CD4-positive, alpha-beta T cell (primary cell): ENCODE measurements at regions not wholly inside any gene's neighbourhood (a gene's known extent, or its start where the extent isn't known, plus 50 kb on each side); places are given as distances from the start of the nearest gene placed in this dataset.

Experiments
- ATAC-seq: fragments of 200-7000 bp; cut with Tn5 transposase; one replicate; pipeline ENCODE4 v1.10.0; 2022; ENCODE audit warnings: mild to moderate bottlenecking; ENCODE audit not compliant: poor library complexity
- CTCF ChIA-PET: fragments of 350-600 bp; sonication (Branson Sonifier 250); formaldehyde crosslinking; loops from one replicate; lab custom pipeline; 2021; ENCODE audit warnings: antibody characterized with exemption, inconsistent platforms; lab: Charles Lee
- POLR2A ChIA-PET: fragments of 350-600 bp; sonication (Branson Sonifier 250); formaldehyde crosslinking; loops from one replicate; lab custom pipeline; 2021; ENCODE audit warnings: antibody characterized with exemption, inconsistent platforms; lab: Charles Lee
- DNase-seq, 14 experiments: peaks; one replicate each; pipeline ENCODE4 v3.0.0-alpha.2; 2013 to 2020; ENCODE audit warnings: mixed read lengths in 2 of 14
- H3K27ac ChIP-seq, 2 donors: one replicate each; pipeline versions ENCODE4 v1.5.1 to v1.7.0; 2013; ENCODE audit warnings: low read length in 2 of 2, low read depth in 1 of 2, mild to moderate bottlenecking in 1 of 2
- H3K27me3 ChIP-seq, 2 experiments: 1 replicate in 1 of 2; 2 replicates in 1 of 2; pipeline versions ENCODE4 v1.6.1 to v1.7.0; 2013; ENCODE audit warnings: low read length in 2 of 2, control low read depth in 1 of 2, mild to moderate bottlenecking in 1 of 2, moderate library complexity in 1 of 2; ENCODE audit not compliant: insufficient read depth in 2 of 2, control insufficient read depth in 1 of 2
- H3K36me3 ChIP-seq: one replicate; pipeline ENCODE4 v1.6.1; 2013; ENCODE audit warnings: low read length, control low read depth; ENCODE audit not compliant: insufficient read depth
- H3K4me1 ChIP-seq: one replicate; pipeline ENCODE4 v1.6.1; 2013; ENCODE audit warnings: low read length, control low read depth; ENCODE audit not compliant: insufficient read depth
- H3K4me3 ChIP-seq: one replicate; pipeline ENCODE4 v1.5.1; 2013; ENCODE audit warnings: mild to moderate bottlenecking, low read length, moderate library complexity
- H3K9me3 ChIP-seq, 2 experiments: 1 replicate in 1 of 2; 2 replicates in 1 of 2; pipeline versions ENCODE4 v1.6.1 to v1.7.0; 2013; ENCODE audit warnings: low read length in 2 of 2, mild to moderate bottlenecking in 2 of 2, control low read depth in 1 of 2, moderate library complexity in 1 of 2; ENCODE audit not compliant: control insufficient read depth in 1 of 2, insufficient read depth in 1 of 2
- H3K27ac Mint-ChIP-seq: one replicate; pipeline ENCODE4 v1.8.0; 2020; ENCODE audit warnings: mixed read lengths
- H3K27me3 Mint-ChIP-seq: one replicate; pipeline ENCODE4 v1.8.0; 2021; ENCODE audit warnings: mixed read lengths
- H3K36me3 Mint-ChIP-seq: one replicate; pipeline ENCODE4 v1.8.0; 2021; ENCODE audit warnings: low read depth, mixed read lengths
- H3K4me1 Mint-ChIP-seq: one replicate; pipeline ENCODE4 v1.8.0; 2021; ENCODE audit warnings: low read depth, mixed read lengths
- H3K4me3 Mint-ChIP-seq: one replicate; pipeline ENCODE4 v1.8.0; 2020; ENCODE audit warnings: mild to moderate bottlenecking, mixed read lengths
- H3K9me3 Mint-ChIP-seq: one replicate; pipeline ENCODE4 v1.8.0; 2020; ENCODE audit warnings: mixed read lengths
- intact Hi-C, 2 experiments: fragments of 100-400 bp; cut with DNase I in 1 of 2; cut with micrococcal nuclease in 1 of 2; formaldehyde crosslinking; loops; one replicate each; pipeline versions ENCODE4 v1.15.1 to v1.9.0; 2023 to 2025; cut with DNase I, micrococcal nuclease
- TF ChIP-seq, protein P1 (sequence below): fragments of 200-600 bp; IDR thresholded peaks from one replicate; pipeline ENCODE4 v1.8.0; 2022; ENCODE audit warnings: antibody characterized with exemption, mild to moderate bottlenecking

DNA sequence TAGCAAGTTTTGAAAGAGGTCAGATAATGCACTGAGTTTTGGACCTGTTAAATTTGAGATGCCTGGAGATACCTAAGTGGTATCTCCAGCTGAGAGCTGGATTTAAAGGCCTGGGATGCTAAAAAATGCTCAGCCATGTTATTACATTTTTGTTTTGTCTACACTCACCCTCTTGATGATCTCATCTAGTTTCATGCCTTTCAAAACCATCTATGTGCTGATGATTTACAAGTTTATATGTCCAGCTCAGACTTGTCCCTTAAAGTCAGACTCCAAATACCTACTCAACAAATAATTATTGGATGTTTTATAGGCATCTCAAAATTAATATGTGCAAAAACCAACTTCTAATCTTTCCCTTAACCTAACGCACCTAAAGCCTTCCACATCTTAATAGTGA lies 103.6 kb upstream of the OR9G4 start:
- H3K36me3 Mint-ChIP-seq = no peaks in the 10 kb centered on the region
- no peaks in the 10 kb centered on the region for H3K27me3 Mint-ChIP-seq
- H3K4me3 Mint-ChIP-seq = no peak overlapping the region
- H3K4me3 ChIP-seq = no peak overlapping the region
- no peak overlapping the region for H3K27ac Mint-ChIP-seq
- H3K9me3 Mint-ChIP-seq = peaks cover 2% of the 10 kb centered on the region
- H3K36me3 ChIP-seq = no peaks in the 10 kb centered on the region
- H3K27me3 ChIP-seq = no peaks in the 10 kb centered on the region
- no peaks in the 10 kb centered on the region for H3K4me1 ChIP-seq
- intact Hi-C loops = no loop called here
- ChIA-PET POLR2A (no interaction called here), CTCF (no interaction called here)
- no peak for DNase-seq
- H3K4me1 Mint-ChIP-seq = no peaks in the 10 kb centered on the region
- TF ChIP-seq, protein P1, sequence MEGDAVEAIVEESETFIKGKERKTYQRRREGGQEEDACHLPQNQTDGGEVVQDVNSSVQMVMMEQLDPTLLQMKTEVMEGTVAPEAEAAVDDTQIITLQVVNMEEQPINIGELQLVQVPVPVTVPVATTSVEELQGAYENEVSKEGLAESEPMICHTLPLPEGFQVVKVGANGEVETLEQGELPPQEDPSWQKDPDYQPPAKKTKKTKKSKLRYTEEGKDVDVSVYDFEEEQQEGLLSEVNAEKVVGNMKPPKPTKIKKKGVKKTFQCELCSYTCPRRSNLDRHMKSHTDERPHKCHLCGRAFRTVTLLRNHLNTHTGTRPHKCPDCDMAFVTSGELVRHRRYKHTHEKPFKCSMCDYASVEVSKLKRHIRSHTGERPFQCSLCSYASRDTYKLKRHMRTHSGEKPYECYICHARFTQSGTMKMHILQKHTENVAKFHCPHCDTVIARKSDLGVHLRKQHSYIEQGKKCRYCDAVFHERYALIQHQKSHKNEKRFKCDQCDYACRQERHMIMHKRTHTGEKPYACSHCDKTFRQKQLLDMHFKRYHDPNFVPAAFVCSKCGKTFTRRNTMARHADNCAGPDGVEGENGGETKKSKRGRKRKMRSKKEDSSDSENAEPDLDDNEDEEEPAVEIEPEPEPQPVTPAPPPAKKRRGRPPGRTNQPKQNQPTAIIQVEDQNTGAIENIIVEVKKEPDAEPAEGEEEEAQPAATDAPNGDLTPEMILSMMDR = no peak
- no peak overlapping the region for H3K27ac ChIP-seq
- no peak for ATAC-seq
- H3K9me3 ChIP-seq = no peaks in the 10 kb centered on the region

DNA sequence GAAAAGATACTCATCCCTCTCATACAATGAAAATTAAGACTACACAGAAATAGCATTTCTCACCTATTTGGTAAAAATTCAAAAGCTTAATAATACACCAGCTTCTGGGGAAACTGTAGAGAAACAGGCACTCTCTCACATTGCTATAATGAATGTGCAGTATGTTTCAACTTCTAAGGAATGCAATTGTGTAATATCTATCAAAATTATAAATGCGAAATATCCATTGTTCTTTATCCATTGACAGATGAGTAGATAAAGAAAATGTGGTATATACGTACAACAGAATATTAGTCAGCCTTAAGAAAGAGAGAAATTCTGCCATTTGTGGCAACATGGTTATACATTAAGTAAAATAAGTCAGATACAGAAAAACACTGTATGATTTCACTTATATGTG lies 101.4 kb upstream of the OR9G4 start:
- ChIA-PET CTCF (no interaction called here), POLR2A (no interaction called here)
- Mint-ChIP-seq H3K4me1 (no peaks in the 10 kb centered on the region), H3K27ac (no peak overlapping the region), H3K36me3 (no peaks in the 10 kb centered on the region), H3K9me3 (no peaks in the 10 kb centered on the region), H3K27me3 (peaks cover 6% of the 10 kb centered on the region), H3K4me3 (no peak overlapping the region)
- no peak overlapping the region for H3K4me3 ChIP-seq
- intact Hi-C loops = no loop called here
- H3K27ac ChIP-seq = no peak overlapping the region
- TF ChIP-seq, protein P1 = no peak
- H3K9me3 ChIP-seq = peaks cover 0 to 12% of the 10 kb centered on the region in 2 experiments
- no peaks in the 10 kb centered on the region for H3K4me1 ChIP-seq
- DNase-seq = no peak
- ATAC-seq = no peak
- H3K36me3 ChIP-seq = no peaks in the 10 kb centered on the region
- no peaks in the 10 kb centered on the region for H3K27me3 ChIP-seq

DNA sequence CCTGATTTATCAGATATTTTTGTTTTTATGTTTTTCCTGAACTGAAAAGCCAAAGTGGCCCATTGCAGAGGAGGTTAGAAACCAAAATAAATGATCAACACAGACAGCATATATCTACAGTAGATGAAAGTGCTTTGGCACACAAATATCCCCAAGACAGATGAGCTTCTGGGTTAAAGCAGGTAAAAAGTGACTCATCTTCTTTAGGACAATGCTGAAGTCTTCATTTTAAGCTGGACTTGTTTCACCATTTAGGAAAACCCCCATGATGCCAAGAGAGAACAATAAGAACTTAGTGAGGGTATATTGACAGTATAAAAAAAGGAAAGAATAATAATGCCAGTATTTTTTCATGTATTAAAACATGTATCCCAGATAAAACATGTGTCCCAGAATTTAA lies 100.8 kb upstream of the OR9G4 start:
- no peak overlapping the region for H3K4me3 Mint-ChIP-seq
- ChIA-PET CTCF (no interaction called here), POLR2A (no interaction called here)
- intact Hi-C loops = no loop called here
- TF ChIP-seq, protein P1 = no peak
- H3K36me3 Mint-ChIP-seq = no peaks in the 10 kb centered on the region
- no peak for DNase-seq
- no peaks in the 10 kb centered on the region for H3K9me3 Mint-ChIP-seq
- H3K27me3 Mint-ChIP-seq = peaks cover 6% of the 10 kb centered on the region
- Histone ChIP-seq H3K9me3 (peaks cover 0 to 14% of the 10 kb centered on the region in 2 experiments), H3K4me3 (no peak overlapping the region), H3K36me3 (no peaks in the 10 kb centered on the region), H3K4me1 (no peaks in the 10 kb centered on the region), H3K27me3 (no peaks in the 10 kb centered on the region), H3K27ac (no peak overlapping the region)
- H3K27ac Mint-ChIP-seq = no peak overlapping the region
- H3K4me1 Mint-ChIP-seq = no peaks in the 10 kb centered on the region
- no peak for ATAC-seq
